ENCODE measurements at regions not wholly inside any gene's neighbourhood (a gene's known extent, or its start where the extent isn't known, plus 50 kb on each side); places are given as distances from the start of the nearest gene placed in this dataset.
"Not testable (repeated sequence)": the region's sequence is repeated elsewhere in the genome, so short reads cannot be mapped to it uniquely, and the experiment has no call there.

GRCh38 chr12:93007544-93007943 lies 78.4 kb upstream of the EEA1 start:
- Histone ChIP-seq H3K27ac (no peak overlapping the region), H3K4me1 (no peaks in the 10 kb centered on the region), H3K36me3 (no peaks in the 10 kb centered on the region), H3K9ac (ENCODE audit: low read depth in 2 of 2, low read length in 2 of 2) (no peak overlapping the region), H3K27me3 (no peaks in the 10 kb centered on the region), H3K4me3 (no peak overlapping the region), H3K9me3 (no peaks in the 10 kb centered on the region)
- intact Hi-C loops (cut with DNase I): no loop called here
- DNase-seq: no peak
- TF ChIP-seq CTCF (IDR thresholded peaks at IDR 0.05): no peak

DNA sequence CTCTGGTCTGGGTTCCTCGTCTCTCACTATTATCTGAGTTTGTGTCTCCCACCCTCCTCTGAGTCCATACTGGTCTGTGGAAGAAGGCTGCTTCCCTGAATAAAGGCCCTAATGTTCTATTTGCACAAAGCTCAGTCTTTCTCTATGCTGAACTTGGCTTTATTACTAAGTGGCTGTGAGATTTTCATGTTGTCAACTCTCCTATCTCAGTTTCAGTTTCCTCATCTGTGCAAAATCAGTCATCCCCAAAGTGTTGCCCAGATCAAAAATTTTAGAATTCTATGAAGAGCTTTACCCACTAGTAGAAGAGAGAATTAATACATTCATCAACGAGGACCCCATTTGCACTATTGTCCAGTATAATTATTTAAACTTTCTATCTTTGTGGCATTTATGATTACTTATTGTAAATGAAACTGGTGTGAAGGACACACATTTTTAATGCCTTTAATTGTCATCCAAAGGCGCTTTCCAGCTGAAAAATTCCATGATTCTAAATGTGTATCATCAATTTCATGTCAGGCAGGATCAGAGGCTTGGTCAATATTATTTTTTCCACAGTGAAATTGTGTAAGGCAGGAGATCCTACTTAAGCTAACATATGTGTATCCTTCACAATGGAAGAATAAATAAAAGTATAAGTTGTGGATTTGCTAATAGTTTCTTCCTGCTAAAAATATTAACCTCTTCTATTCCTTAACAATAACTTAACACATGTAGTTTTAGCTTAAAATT lies 79.1 kb upstream of the EEA1 start:
- no peak for TF ChIP-seq CTCF (IDR thresholded peaks at IDR 0.05)
- DNase-seq: no peak
- Histone ChIP-seq H3K36me3 (no peaks in the 10 kb centered on the region), H3K9ac (ENCODE audit: low read depth in 2 of 2, low read length in 2 of 2) (no peak overlapping the region), H3K4me1 (no peaks in the 10 kb centered on the region), H3K9me3 (no peaks in the 10 kb centered on the region), H3K27ac (no peak overlapping the region), H3K27me3 (no peaks in the 10 kb centered on the region), H3K4me3 (no peak overlapping the region)
- intact Hi-C loops (cut with DNase I): no loop called here

DNA sequence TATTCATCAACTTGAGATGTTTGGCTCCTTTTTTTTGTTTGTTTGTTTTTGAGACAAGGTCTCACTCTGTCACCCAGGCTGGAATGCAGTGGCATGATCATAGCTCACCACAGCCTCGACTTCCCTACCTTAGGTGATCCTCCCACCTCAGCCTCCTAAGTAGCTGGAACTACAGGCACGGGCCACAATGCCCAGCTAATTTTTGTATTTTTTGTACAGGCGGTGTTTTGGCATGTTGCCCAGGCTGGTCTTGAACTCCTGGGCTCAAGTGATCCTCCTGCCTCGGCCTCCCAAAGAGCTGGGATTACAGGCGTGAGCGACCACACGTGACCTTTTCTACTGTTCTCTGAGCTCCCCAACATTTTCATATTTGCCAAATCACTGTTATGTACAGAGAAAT lies 79.8 kb upstream of the EEA1 start:
- H3K9me3 ChIP-seq; H3K36me3 ChIP-seq; intact Hi-C loops (cut with DNase I); H3K27me3 ChIP-seq; H3K4me3 ChIP-seq; H3K4me1 ChIP-seq; DNase-seq; H3K9ac ChIP-seq (ENCODE audit: low read depth in 2 of 2, low read length in 2 of 2); H3K27ac ChIP-seq: not testable (repeated sequence)

- no peaks in the 10 kb centered on the region for H3K27me3 ChIP-seq
- no peak overlapping the region for H3K4me3 ChIP-seq
- H3K27ac ChIP-seq: no peak overlapping the region
- no peak for TF ChIP-seq CTCF (IDR thresholded peaks at IDR 0.05)
- H3K9ac ChIP-seq (ENCODE audit: low read depth in 2 of 2, low read length in 2 of 2): no peak overlapping the region
- H3K36me3 ChIP-seq: no peaks in the 10 kb centered on the region
- no peak for DNase-seq
- H3K4me1 ChIP-seq: no peaks in the 10 kb centered on the region
- intact Hi-C loops (cut with DNase I): no loop called here
- H3K9me3 ChIP-seq: no peaks in the 10 kb centered on the region
Observed at GRCh38 chr12:93009533-93009932, 80.4 kb upstream of the EEA1 start.

DNA sequence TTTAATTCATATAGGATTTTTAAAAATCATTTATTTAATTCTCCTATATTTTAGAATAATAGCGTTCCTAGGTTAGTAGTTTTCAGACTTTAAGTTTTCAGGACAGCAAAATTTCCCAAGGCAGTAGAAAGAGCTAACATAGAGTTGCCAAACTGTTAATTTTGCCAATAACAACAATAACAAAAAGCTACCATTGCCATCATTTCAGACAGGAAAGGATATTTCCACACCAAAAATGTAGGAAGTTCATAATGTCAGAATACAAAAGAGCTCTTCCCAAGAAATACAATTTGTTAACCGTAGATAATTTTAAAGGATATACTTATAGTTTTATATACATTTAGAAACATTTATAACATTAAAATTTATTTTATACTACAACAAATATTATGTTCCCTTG lies 81.4 kb upstream of the EEA1 start:
- intact Hi-C loops (cut with DNase I): no loop called here
- no peaks in the 10 kb centered on the region for H3K9me3 ChIP-seq

More for the DNA sequence above, 81.4 kb upstream of the EEA1 start:
- DNase-seq: no peak
- TF ChIP-seq CTCF (IDR thresholded peaks at IDR 0.05): no peak
- Histone ChIP-seq H3K9ac (ENCODE audit: low read depth in 2 of 2, low read length in 2 of 2) (no peak overlapping the region), H3K27me3 (no peaks in the 10 kb centered on the region), H3K4me1 (no peaks in the 10 kb centered on the region), H3K4me3 (no peak overlapping the region), H3K36me3 (no peaks in the 10 kb centered on the region), H3K27ac (no peak overlapping the region)
